Natural killer cell (primary cell): ENCODE measurements at regions not wholly inside any gene's neighbourhood (a gene's known extent, or its start where the extent isn't known, plus 50 kb on each side); places are given as distances from the start of the nearest gene placed in this dataset.
A peak's percentile ranks its signal among the peaks of the same experiment; 100 is the strongest.
"Not testable (repeated sequence)": the region's sequence is repeated elsewhere in the genome, so short reads cannot be mapped to it uniquely, and the experiment has no call there.

Experiments used
- ATAC-seq, 3 donors: fragments of 150-1000 bp in 2 of 3; fragments of 200-7000 bp in 1 of 3; cut with Tn5 transposase; 1 replicate in 1 of 3; 2 replicates in 2 of 3; pipeline ENCODE4 v1.10.0; 2021; ENCODE audit warnings: mild to moderate bottlenecking in 2 of 3, moderate library complexity in 2 of 3
- DNase-seq, 2 donors: peaks; one replicate each; pipeline versions ENCODE4 v3.0.0 to v3.0.0-alpha.2; 2013 to 2021; ENCODE audit warnings: mixed read lengths in 1 of 2
- H3K27ac ChIP-seq: one replicate; pipeline ENCODE4 v1.5.1; 2013; ENCODE audit warnings: mild to moderate bottlenecking, low read length
- H3K27me3 ChIP-seq: one replicate; pipeline ENCODE4 v1.6.1; 2013; ENCODE audit warnings: low read length; ENCODE audit not compliant: control insufficient read depth, insufficient read depth
- H3K36me3 ChIP-seq: one replicate; pipeline ENCODE4 v1.6.1; 2013; ENCODE audit warnings: low read length; ENCODE audit not compliant: control insufficient read depth, insufficient read depth
- H3K4me1 ChIP-seq: one replicate; pipeline ENCODE4 v1.6.1; 2013; ENCODE audit warnings: low read length; ENCODE audit not compliant: control insufficient read depth, insufficient read depth
- H3K4me3 ChIP-seq: one replicate; pipeline ENCODE4 v1.5.1; 2013; ENCODE audit warnings: low read length
- H3K9me3 ChIP-seq: one replicate; pipeline ENCODE4 v1.6.1; 2013; ENCODE audit warnings: low read length; ENCODE audit not compliant: control insufficient read depth, insufficient read depth
- H3K27ac Mint-ChIP-seq, 2 donors: one replicate each; pipeline ENCODE4 v1.8.0; 2022; ENCODE audit warnings: mild to moderate bottlenecking in 2 of 2, mixed read lengths in 2 of 2, moderate library complexity in 1 of 2
- H3K27me3 Mint-ChIP-seq, 2 donors: one replicate each; pipeline ENCODE4 v1.8.0; 2022; ENCODE audit warnings: low read depth in 2 of 2, mixed read lengths in 2 of 2
- H3K36me3 Mint-ChIP-seq: one replicate; pipeline ENCODE4 v1.8.0; 2022; ENCODE audit warnings: mixed read lengths
- H3K4me1 Mint-ChIP-seq, 2 donors: one replicate each; pipeline ENCODE4 v1.8.0; 2022; ENCODE audit warnings: mixed read lengths in 2 of 2
- H3K4me3 Mint-ChIP-seq: one replicate; pipeline ENCODE4 v1.8.0; 2022; ENCODE audit warnings: mild to moderate bottlenecking, moderate library complexity, mixed read lengths
- H3K9me3 Mint-ChIP-seq, 2 donors: one replicate each; pipeline ENCODE4 v1.8.0; 2022; ENCODE audit warnings: mixed read lengths in 2 of 2
- WGBS: methylation state at CpG from one replicate; pipeline ENCODE4 v1.1.7; 2013; ENCODE audit warnings: missing lambda C conversion rate; ENCODE audit not compliant: insufficient coverage; 5-methylcytosine and 5-hydroxymethylcytosine counted together
- intact Hi-C: fragments of 100-400 bp; cut with micrococcal nuclease; formaldehyde crosslinking; loops from one replicate; pipeline ENCODE4 v1.14.2; 2022
- TF ChIP-seq, protein P1 (sequence below): fragments of 200-600 bp; IDR thresholded peaks from one replicate; pipeline ENCODE4 v1.8.0; 2022; ENCODE audit warnings: antibody characterized with exemption

DNA sequence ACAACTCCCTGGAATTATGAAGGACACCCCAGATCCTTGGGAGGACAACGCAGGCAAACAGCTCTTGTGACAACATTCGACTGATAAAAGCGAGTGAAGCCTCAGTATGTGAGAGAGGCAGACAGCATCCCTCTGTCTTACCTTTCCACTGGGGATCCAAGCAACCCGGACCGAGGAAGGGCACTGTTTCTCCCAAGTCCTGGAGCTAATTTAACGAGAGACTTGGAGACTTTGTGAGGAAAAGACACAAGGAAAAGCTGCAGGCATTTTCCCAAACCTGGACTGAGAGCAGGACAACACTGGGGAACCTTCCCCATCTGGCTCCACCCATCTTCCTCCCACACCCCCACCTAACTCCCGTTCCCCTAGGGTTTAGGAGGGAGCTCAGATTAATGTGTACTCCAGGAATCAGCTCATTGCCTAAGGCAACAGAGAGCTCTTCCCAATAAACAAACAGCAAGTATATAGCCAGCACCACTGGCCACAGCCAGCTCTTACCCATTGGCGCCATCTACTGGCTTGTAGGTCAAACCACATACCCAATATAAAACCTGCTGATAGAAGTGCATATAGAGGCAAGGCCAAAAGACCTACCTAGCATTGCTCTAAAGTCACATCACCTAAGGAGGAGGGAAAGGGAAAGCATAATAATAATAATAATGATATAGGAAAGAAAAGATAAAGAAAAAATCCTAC is 76.7 kb upstream of the NEK3 start:
- WGBS, result 50% methylated on average over 2 of the region's 8 CpGs
- H3K9me3 Mint-ChIP-seq, H3K27me3 Mint-ChIP-seq, H3K9me3 ChIP-seq, H3K4me3 Mint-ChIP-seq, H3K27ac ChIP-seq, H3K4me1 Mint-ChIP-seq, H3K36me3 ChIP-seq, H3K27me3 ChIP-seq, intact Hi-C loops, H3K4me3 ChIP-seq, H3K27ac Mint-ChIP-seq, H3K4me1 ChIP-seq, H3K36me3 Mint-ChIP-seq: not testable (repeated sequence)
- peak; percentile 76 to 86 (median 79) for ATAC-seq
- peak; percentile 15 to 82 for DNase-seq
- TF ChIP-seq, protein P1, sequence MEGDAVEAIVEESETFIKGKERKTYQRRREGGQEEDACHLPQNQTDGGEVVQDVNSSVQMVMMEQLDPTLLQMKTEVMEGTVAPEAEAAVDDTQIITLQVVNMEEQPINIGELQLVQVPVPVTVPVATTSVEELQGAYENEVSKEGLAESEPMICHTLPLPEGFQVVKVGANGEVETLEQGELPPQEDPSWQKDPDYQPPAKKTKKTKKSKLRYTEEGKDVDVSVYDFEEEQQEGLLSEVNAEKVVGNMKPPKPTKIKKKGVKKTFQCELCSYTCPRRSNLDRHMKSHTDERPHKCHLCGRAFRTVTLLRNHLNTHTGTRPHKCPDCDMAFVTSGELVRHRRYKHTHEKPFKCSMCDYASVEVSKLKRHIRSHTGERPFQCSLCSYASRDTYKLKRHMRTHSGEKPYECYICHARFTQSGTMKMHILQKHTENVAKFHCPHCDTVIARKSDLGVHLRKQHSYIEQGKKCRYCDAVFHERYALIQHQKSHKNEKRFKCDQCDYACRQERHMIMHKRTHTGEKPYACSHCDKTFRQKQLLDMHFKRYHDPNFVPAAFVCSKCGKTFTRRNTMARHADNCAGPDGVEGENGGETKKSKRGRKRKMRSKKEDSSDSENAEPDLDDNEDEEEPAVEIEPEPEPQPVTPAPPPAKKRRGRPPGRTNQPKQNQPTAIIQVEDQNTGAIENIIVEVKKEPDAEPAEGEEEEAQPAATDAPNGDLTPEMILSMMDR, result peak; percentile 65

DNA sequence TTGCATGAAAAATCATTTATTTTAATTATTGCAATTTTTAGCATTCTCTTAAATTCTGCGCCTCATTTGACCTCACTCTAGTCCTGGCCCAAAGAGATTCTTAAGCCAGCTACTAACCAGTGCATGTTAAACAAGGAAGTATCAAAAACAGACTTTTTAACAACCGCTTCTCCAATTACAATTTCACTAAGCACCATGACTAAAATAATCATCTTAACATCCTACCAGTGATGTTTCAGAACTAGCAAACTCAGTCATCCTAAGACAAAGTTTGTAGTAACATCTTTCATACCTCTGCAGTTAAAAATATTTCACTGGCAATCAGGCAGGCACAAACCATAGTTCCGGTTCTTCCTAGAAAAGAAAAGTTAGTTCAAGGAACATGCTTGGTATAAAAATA is 75.5 kb upstream of the NEK3 start:
- H3K27me3 Mint-ChIP-seq, H3K4me1 Mint-ChIP-seq, ATAC-seq, H3K27ac ChIP-seq, intact Hi-C loops, H3K36me3 Mint-ChIP-seq, H3K27ac Mint-ChIP-seq, H3K27me3 ChIP-seq, H3K4me1 ChIP-seq, DNase-seq, H3K4me3 ChIP-seq, H3K9me3 Mint-ChIP-seq, H3K4me3 Mint-ChIP-seq, H3K9me3 ChIP-seq, H3K36me3 ChIP-seq: not testable (repeated sequence)
- no CpG with 5 or more reads among the region's 3 CpGs for WGBS

GRCh38 chr13:52223063-52223462 is 63.7 kb upstream of the NEK3 start:
- 50% methylated on average over 1 of the region's 1 CpG for WGBS
- DNase-seq, H3K4me3 ChIP-seq, H3K9me3 ChIP-seq, H3K9me3 Mint-ChIP-seq, H3K36me3 Mint-ChIP-seq, H3K4me3 Mint-ChIP-seq, H3K27me3 Mint-ChIP-seq, H3K27me3 ChIP-seq, H3K27ac Mint-ChIP-seq, ATAC-seq, H3K27ac ChIP-seq, intact Hi-C loops, H3K36me3 ChIP-seq, H3K4me1 Mint-ChIP-seq, H3K4me1 ChIP-seq: not testable (repeated sequence)

DNA sequence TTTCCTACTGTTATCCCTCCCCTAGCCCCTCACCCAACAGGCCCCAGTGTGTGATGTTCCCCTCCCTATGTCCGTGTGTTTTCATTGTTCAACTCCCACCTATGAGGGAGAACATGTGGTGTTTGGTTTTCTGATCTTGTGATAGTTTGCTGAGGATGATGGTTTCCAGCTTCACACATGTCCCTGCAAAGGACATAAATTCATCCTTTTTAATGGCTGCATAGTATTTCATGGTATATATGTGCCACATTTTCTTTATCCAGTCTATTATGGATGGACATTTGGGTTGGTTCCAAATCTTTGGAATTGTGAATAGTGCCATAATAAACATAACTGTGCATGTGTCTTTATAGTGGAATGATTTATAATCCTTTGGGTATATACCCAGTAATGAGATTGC is 54.5 kb upstream of the NEK3 start:
- H3K9me3 Mint-ChIP-seq, H3K4me3 ChIP-seq, H3K4me1 ChIP-seq, ATAC-seq, H3K27ac Mint-ChIP-seq, H3K4me3 Mint-ChIP-seq, H3K27ac ChIP-seq, DNase-seq, H3K4me1 Mint-ChIP-seq, H3K36me3 ChIP-seq, intact Hi-C loops, H3K36me3 Mint-ChIP-seq, H3K27me3 ChIP-seq, H3K9me3 ChIP-seq: not testable (repeated sequence)
- no CpG with 5 or more reads among the region's 1 CpG for WGBS
- peaks cover 18 to 45% of the 10 kb centered on the region in 2 donors for H3K27me3 Mint-ChIP-seq

DNA sequence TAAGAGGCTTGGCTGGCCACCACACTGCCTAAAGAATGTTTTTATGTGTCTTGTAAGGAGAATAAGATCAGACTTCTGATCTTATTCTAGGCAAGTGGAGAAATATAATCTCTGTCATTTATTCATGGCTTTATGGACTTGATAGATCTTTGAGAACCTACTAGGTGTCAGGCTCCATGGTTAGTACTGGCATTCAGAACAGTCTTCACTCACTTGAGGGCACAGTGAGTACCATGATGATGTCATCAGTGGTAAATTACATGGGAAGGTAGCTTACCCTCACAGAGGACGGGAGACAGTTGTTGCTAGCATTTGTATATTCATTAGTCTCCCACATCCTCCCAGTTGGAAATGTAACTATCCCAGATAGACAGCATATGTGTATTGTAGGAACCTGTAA is 53.5 kb upstream of the NEK3 start:
- ATAC-seq, H3K27ac ChIP-seq, H3K4me3 Mint-ChIP-seq, H3K27me3 ChIP-seq, H3K4me1 ChIP-seq, H3K4me1 Mint-ChIP-seq, intact Hi-C loops, H3K27ac Mint-ChIP-seq, DNase-seq, H3K9me3 ChIP-seq, H3K9me3 Mint-ChIP-seq, H3K4me3 ChIP-seq, H3K36me3 Mint-ChIP-seq, H3K36me3 ChIP-seq: not testable (repeated sequence)
- H3K27me3 Mint-ChIP-seq, result peaks cover 21 to 45% of the 10 kb centered on the region in 2 donors
- WGBS, result no CpG with 5 or more reads among the region's 1 CpG

GRCh38 chr13:52211416-52211776 is 52.0 kb upstream of the NEK3 start:
- 92% methylated on average over 3 of the region's 6 CpGs for WGBS
- not testable (repeated sequence) for H3K27me3 ChIP-seq

DNA sequence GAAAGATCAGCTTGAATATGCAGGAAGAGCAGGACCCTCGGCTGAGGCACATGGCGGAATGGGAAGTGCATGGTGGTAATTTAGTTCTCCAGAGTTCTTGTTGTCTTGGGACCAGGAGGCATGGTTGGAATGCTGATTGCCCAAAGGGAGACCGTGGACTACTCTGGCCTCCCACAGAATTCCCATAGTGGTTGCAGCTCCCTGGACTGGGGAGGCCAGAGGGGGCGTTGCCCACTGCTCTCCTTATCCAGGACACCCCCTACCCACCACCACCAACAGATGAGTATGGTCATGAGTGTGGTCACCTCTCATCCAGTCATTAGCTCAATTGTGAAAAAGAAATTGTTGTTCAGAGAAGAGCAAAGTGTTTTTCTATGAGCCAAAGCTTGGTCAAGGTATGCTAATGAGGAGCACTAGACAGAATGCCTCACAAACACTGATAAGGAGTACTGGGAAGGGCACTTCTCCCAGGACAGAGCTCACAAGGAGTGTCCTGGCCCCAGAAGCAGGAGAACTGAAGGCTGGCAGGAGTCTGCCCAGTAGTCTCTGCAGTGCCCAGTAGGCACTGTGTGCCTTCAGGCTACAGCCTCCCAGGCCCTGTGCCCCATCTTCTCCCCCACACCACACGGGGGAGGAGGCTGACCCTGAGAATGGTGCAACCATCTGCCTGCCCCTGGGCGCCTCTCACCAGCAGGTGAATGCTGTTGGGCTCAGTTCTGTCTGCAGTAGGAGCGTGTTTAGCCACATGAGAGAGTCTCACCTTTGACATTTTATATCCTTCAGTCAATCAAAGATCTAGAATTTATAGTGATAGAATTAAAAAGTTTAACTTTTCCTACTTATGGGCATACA is 51.4 kb upstream of the NEK3 start:
- H3K9me3 Mint-ChIP-seq, ATAC-seq, H3K4me1 Mint-ChIP-seq, intact Hi-C loops, H3K4me3 ChIP-seq, H3K9me3 ChIP-seq, H3K36me3 Mint-ChIP-seq, H3K36me3 ChIP-seq, H3K27me3 ChIP-seq, H3K4me3 Mint-ChIP-seq, DNase-seq, H3K4me1 ChIP-seq, H3K27ac ChIP-seq, H3K27ac Mint-ChIP-seq: not testable (repeated sequence)
- H3K27me3 Mint-ChIP-seq, result peaks cover 19 to 28% of the 10 kb centered on the region in 2 donors
- 76% methylated on average over 4 of the region's 7 CpGs for WGBS

More at GRCh38 chr13:52211416-52211776, 52.0 kb upstream of the NEK3 start:
- H3K27ac Mint-ChIP-seq, H3K9me3 Mint-ChIP-seq, ATAC-seq, H3K27ac ChIP-seq, H3K4me3 Mint-ChIP-seq, H3K4me1 ChIP-seq, intact Hi-C loops, H3K4me1 Mint-ChIP-seq, H3K9me3 ChIP-seq, H3K36me3 ChIP-seq, DNase-seq, H3K4me3 ChIP-seq, H3K36me3 Mint-ChIP-seq: not testable (repeated sequence)
- peaks cover 21 to 34% of the 10 kb centered on the region in 2 donors for H3K27me3 Mint-ChIP-seq
